ENCODE measurements at regions not wholly inside any gene's neighbourhood (a gene's known extent, or its start where the extent isn't known, plus 50 kb on each side); places are given as distances from the start of the nearest gene placed in this dataset.

DNA sequence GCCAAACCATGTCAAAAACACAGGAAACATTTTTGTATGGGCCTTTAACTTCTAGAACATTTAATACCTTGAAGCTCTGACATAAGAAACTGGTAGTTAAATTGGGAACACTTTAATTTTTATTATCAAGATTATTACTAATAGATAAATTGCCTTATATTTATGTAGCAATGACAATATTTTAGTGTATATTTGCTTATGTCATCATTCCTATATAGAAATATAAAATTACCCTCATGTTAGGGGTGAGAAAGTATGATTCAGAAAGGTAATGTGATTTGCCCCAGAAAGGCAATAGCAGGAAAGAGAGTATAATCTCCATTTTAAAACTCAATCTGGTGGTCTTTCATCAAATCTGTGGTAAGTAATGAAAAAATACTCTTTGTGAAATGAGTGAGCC, 147.4 kb downstream of the IL15 start:
- no peak for DNase-seq

DNA sequence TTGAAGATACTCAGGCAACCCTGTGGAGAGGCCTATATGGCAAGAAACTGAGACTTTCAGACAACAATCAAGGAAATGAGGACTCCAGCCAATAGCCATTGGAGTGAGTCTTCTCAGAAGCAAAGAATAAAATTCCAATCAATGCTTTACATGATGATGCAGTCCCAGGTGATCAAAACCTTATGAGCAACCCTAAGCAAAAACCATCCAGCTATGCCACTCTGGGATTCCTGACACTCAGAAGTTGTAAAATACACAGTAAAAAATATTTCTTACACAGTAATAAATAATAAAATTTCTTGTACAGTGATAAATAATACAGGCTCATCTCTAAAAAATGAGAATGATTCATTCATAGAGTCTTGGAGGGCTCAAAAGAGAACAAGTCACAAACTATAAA, 150.6 kb downstream of the IL15 start:
- no peak for DNase-seq

DNA sequence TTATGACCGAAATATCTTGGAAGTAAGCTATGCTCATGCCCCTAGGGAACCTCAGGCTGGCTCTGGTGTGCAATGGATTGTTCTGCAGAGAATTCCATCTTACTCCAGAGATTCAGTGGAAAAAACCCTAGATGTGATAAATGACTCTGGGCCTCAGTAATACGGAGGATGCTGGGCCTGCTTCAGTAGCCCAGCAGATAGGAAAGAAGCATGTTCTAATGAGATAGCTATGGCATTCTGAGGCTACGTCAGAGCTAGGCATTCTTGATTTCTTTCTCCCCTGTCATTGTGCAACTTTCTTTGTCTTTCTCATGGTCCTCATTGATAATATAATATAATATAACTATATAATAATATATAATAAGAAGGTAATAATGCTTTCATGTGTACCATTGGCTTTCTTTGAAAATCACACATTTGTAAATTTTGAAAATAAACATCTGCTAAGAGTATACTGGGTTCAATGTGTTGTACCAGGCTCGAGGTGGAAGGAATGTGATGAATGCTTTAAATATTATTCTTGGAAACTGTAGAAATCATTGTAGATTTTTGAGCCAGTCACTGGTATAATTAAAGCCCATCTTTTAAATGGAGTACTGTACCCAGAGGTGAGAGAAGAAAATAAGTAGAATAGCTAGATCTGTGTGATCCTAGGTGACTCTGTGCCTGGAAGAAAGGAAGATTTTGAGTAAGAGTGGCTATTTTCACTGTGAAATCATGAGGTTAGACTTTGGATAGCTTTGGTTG, 152.0 kb downstream of the IL15 start:
- DNase-seq: no peak

DNA sequence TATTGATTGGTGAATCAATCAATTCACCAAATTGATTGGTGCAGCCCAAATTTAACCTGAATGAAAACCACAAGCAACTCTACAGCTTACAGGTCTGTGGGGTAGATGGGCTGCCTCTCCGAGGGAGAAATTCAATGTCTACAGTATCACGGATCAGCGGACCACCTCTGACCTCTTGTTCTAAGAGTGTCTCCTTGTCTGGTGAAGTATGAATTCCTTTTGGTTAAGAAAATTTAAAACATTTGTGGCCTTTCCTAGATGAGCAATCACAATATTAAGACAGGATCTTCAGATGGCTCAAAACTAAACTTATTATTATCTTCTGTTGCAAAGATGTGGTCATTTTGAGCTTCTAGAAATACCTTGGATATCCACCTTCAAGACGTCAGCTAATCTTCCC, 153.3 kb downstream of the IL15 start:
- no peak for DNase-seq

DNA sequence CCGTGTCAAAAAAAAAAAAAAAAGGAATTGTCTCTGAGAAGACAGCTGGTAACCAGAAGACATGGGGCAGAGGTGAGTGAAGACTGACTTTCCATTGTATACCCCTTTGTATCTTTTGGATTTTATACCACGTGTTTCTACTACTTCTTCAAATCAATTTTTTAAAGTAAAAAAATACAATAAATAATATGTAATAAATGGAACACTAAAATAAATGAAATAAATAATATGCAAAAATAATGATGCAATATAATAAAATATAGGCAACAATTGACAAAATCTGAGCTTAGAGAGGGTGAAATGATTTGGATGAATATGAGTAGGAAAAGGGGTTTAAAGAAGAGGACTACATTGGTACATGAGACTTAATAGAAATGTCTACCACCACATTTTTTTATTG, 155.8 kb downstream of the IL15 start:
- DNase-seq: no peak

DNA sequence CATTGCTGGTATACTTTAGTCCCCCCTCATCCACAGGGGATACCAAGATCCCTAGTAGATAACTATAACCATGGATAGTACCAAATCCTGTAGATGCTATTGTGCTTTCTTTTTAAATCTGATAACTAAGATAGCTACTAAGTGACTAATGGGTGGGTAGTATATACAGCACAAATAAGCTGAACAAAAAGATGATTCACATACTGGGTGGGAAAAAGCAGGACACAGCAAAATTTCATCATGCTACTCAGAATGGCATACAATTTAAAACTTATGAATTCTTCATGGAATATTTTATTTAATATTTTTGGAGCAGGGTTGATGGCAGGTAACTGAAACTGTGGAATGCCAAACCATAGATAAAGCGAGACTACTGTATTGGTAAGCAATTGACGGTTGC, 161.6 kb downstream of the IL15 start:
- DNase-seq: no peak

DNA sequence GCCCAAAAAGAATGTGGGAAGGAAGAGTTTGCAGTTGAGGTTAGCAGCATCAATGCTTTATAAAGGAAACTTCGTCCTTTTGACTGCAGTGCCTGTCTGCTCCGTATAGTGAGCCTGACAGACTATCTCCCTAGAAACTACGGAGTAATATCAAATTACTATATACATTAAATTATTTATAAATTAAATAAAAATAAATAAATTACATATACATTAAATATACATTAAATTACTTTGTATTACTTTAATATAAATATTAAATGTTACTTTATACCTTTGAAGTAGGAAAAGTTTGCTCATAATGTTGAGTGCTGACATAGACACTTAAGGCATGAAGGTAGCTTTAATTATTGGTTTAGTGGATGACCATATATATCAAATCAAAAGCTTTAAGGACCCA, 165.2 kb downstream of the IL15 start:
- DNase-seq: no peak

DNA sequence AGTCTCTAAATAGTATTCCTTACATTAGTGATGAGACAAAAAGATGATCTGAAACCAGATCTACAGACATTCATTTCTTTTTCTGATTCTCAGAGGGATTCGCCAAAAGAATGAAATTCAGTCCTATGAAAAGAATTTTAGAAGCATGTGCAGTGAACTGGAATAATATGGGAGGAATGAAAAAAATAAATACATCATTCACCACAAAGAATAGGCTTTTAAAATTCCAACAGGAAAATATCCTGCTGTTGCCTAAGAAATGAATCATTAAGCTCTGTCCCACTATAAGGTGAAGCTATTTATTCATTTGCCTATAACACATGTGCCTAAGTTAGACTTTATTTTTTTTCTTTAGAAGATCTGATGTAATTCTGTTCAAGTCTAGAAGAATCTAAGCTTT, 165.9 kb downstream of the IL15 start:
- no peak for DNase-seq

DNA sequence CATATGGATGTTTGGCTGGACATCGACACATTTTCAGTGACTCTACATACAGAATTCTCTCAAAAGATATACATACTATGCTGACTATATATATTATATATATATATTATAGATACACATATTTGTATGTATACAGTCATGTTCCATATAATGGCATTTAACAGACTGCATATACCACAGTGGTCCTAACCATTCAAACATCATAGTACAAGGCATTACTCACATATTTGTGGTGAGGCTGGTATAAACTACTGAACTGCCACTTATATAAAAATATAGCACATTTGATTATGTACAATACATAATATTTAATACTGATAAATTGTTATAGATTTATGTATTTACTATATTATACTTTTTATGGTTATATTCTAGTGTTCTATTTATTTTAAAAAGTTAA, 168.5 kb downstream of the IL15 start:
- no peak for DNase-seq

DNA sequence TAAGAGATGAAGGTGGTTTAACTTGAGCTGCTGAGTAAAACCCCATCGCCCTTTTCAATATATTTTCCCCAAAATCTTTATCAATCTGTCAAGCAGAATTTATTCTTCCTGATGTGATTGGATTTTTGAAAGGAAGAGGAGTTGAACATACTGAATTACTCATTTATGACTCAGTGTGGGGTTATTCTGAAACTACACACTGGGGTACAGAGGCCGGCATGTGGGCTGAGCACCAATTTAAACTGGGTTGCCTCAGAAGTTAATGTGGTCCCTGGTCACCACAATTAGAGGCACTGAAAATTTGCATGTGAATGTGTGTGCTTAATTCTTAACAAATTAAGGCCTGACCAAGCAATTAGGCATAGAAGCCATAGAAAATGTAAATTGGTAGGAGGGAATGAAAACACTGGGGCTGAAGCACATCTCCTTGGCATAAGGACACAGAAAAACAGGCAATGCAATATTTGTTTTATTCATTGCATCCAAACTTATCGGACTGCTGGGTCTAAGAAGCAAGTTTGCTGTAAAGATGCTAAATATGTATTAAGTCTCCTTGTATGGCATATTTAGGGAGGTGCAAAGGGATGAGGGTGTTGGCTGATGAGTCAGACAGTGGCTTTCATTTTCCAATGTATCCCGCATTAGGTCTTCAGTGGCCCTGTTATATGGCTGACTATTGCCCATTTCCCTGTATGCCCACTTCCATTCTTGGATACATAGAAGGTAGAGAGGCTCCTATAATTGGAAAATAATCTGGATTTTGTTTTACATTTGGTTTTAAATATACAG, 170.9 kb downstream of the IL15 start:
- DNase-seq: no peak

DNA sequence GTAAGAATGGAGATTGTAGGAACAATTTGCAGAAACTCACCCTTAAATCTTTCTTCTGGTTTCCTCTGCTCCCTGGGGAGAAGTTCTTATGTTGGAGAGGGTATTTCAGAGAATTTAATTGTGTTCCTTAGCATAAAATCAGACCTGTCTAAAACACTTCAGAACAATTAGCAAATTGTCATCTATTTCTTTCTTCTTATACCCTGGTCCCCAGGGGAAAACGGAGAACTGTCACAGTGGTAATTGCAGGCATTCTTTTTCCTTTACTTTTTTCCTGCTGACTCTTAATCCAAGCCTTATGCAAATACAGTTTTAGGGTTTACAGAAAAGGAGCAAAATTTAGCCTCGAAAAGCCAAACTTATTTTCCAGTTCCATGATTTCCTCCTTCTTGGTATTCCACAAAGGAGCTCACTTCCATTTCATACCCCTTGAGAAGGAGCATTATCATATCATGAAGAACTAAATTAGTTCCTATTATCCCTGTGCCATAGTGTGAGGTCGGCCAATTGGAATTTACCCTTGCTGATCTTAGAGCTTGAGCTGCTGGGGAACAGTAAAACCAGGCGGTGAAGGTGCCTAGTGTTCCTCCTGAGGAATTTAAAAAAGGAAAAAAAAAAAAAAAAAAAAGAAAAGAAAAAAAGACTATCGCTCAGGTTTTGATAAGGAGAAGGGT, 173.8 kb downstream of the IL15 start:
- DNase-seq: no peak

DNA sequence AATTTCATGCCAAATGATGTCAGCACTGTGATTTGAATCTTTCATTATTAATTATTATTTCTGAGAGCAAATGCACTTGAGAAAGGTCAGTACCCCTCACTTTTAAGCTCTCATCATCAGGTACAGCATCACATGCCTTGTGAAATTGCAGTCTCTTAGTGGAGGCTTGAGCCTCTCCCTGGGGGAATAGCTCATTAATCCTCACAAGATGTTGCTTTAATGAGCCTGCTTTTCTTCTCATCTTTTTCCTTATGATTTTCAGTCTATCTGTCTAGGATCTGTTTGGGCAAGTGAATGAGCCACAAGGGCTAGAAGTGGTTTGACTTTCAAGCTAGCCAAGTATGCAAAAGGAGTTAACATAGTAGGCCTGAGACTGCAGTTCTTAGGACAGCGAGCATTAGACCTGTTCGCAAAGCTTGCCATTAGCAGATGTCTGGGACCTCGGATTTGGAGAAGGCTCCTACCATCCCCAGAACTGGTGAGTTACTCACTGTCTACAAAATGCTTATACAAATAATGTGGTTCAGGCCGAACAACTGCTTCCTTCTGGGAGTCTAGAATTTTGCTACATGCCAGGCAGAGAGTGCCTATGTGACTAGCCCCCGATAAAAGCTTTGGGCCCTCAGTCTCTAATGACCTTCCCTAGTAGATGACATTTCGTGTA, 174.5 kb downstream of the IL15 start:
- no peak for DNase-seq

DNA sequence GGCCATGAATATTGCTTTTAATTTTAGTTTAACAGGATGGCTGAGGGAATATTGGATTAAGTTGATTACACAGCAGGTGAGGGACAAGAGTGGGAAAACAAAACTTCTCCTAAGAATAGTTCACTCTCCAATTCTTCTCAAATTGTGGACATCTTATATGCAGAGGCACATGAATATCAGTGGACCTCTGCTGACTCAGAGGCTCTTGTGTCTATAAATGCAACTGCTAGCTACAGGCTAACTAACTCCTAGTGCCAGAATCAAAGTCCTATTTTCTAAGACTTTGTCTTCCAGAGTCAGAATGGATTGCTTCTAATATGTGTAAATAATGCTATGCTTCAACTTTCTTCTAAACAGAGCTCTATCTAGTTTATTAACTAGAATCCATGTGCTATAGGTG, 175.8 kb downstream of the IL15 start:
- no peak for DNase-seq

DNA sequence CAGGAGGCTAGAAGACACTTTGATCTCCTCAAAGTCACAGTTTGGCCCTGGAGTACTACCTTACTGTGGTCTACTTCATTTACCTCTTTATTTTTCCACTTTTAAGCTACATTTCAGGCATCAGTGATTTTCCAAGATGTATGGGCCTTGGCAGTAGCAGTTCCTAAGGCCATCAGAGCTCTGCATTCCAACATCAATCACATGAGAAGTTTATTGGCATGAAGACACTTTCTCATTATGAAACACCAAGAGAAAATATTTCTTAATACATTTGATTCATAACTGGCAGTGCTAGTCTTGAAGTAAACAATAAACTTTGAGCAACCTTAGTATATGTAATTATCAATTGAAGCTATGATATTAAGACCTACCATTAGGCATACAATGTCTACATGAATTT, 178.1 kb downstream of the IL15 start:
- DNase-seq: no peak

DNA sequence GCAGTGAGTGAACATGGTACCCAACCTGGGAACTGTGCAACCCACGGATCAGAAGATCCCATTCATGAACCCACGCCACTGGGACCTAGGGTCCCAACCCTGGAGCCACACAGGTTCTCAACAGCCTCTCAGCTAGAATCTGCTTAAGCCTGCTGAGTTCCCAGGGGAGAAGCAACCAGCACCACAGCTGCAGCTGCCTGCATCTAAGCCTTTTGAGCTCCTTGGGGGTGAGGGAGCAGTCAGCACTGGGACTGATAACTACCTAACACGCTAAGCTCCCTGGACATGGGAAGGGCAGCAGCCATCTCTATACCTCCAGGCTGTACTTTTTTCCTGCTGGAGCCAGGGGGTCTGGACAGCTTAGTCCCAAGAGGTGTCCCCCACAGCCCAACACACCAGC, 179.3 kb downstream of the IL15 start:
- DNase-seq: no peak

DNA sequence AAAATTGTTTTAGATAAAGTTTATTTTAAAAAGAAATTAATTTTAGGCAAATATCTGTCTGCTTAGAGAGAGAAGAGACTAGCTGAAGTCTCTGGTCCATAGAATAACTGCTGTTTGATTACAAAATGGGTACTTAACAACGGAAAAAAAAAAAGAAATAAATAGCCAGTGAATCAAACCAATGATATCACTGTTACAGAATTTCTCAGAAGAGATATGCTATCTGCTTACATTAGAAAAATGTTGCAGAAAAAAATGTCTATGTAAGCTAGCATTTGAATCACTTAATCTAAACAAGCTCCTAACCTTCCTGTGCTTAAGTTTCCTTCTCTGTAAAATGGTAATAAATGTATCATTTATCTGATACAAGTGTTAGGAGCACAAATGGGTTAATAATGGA, 189.9 kb downstream of the IL15 start:
- no peak for DNase-seq

DNA sequence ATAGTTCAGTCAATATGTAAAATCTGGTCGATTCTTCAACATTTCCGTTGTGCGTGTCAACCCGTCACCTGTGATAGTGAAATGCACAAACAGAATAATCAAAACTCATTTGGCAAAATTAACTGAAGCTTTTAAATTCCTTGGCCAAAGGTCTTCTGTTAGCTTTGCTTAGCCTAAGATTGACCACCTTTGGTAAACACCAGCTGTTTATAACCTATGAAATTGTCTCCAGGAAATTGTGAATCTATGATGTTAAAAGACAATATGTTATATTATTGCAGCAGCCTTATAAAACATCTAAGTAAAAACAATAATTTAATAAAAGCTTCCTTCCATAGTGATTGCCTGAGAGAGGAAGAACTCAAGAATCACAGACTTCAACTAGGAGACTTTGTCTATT, 196.8 kb downstream of the IL15 start:
- no peak for DNase-seq

DNA sequence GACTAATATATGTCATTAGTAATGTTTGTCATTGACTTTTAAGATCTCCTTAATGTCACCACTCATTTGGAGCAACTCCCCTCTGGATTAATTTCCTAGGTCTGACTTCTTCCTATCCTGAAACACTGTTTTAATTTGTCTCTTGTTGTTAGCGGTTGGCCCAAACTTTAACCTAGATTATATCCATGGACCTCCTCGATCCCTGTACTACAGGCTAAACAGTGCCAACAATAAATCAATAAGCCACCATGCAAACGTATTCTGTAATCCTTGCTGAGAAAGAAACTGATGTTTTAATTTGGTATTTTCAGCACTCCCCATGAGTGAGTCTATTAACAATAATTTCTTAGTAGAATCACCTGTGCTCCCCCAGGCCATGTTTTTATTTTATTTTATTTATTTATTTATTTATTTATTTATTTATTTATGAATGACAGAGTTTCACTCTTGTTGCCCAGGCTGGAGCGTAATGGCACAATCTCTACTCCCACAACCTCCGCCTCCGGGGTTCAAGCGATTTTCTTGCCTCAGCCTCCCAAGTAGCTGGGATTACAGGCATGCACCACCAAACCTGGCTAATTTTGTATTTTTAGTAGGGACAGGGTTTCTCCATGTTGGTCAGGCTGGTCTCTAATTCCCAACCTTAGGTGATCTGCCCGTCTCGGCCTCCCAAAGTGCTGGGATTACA, 204.1 kb downstream of the IL15 start:
- DNase-seq: no peak

DNA sequence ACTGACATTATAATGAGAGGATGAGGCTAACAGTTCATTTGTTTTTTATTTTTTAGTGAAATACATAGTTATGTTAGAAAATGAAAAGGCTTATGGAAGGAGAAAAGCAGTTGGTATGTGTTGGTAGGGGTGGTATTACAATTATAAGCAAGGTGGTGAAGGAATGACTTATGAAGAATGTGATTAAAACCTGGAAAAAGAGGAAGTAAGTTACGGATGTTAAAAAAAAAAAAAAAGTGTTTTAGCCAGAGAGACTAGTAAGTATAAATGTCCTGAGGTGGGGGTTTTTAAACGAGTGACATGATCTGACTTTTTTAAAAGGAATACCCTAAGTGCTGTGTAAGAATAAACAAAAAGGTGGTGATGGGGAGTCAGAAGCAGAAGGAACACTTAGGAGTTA, 206.8 kb downstream of the IL15 start:
- no peak for DNase-seq

DNA sequence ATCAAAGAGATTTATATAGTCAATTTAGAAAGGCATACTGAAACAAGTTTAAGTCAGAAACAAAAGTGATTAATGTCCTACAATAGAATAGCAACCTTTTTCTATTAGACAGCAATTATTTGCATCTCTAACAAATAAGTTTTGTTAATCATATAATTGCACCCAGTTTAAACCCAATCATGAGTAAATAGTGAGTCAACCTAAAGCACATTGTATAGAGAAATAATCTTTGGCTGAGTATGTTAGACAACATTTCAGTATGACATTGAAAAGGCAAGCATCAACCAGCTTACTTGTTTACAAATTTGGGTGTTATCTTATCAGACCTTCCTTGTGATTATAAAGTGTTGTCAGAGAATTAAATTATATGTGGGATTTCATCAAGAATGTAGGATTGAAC, 209.5 kb downstream of the IL15 start:
- no peak for DNase-seq

DNA sequence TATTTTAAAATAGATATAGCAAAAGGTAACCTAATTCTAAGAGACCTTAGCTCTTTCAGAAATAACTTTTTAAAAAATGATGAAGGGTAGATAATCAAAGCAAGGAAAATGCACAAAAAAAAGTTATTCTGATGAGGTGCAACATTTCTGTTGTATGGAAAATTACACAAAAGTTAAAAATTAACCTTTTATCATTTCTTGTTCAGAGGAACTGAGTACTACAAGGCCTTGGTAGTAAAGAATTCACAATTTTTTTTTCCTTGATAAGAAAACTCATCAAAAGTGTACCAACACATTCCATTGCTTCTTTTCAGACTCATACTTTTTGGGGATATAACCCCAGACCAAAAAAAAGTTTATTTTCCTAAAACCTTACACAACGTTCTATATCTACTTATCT, 213.0 kb downstream of the IL15 start:
- no peak for DNase-seq

DNA sequence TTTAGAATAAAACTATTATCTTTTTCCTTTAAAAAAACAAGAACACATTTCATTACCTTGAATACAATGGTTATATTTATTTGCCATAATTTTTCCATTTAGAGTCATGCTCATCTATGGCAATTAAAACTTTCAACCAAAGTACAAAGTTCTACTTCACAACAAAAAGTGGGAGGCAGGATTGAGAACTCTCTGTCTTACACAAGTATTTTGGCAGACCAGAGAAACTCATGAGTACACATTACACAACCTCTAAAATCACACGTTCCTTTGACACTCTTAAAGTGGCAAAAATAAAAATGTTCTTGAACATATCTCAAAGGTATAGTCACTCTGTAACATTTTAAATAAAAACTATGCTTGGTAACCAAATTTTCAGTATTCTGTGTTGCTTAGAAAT, 213.4 kb downstream of the IL15 start:
- DNase-seq: no peak

Measured in COR-L47 (cell line).